PC-3 (cell line): ENCODE measurements at regions not wholly inside any gene's neighbourhood (a gene's known extent, or its start where the extent isn't known, plus 50 kb on each side); places are given as distances from the start of the nearest gene placed in this dataset.

ENCODE experiments used
- ATAC-seq: fragments of 200-7000 bp; cut with Tn5 transposase; 2 replicates; pipeline ENCODE4 v1.9.1; 2020; ENCODE audit warnings: mild to moderate bottlenecking, moderate library complexity
- BruUV-seq: library from RNA; stranded (reverse); fragments of 400-500 nt; replicated peaks from 2 replicates; lab custom pipeline; 2021; lab: Mats Ljungman, UMichigan
- CTCF ChIA-PET: fragments of 300-600 bp; sonication (Branson Sonifier 250); formaldehyde crosslinking; loops from one replicate; lab custom pipeline; 2022; ENCODE audit warnings: antibody characterized with exemption; lab: Charles Lee
- POLR2A ChIA-PET: fragments of 300-600 bp; sonication (Branson Sonifier 250); formaldehyde crosslinking; loops from one replicate; lab custom pipeline; 2022; ENCODE audit warnings: antibody characterized with exemption; ENCODE audit not compliant: unreplicated experiment; lab: Charles Lee
- DNase-seq: peaks from one replicate; pipeline ENCODE4 v3.0.0-alpha.2; 2015
- H2AFZ ChIP-seq: fragments of 300-600 bp; sonication (generic); 2 replicates; pipeline ENCODE4 v1.6.0; 2016; ENCODE audit warnings: antibody characterized with exemption, low read length
- H3F3A ChIP-seq: fragments of 300-600 bp; sonication (generic); one replicate; pipeline ENCODE4 v1.6.0; 2017; ENCODE audit warnings: antibody characterized with exemption, low read length, control low read depth, mild to moderate bottlenecking; ENCODE audit not compliant: unreplicated experiment
- H3K27ac ChIP-seq: fragments of 300-600 bp; sonication (generic); 2 replicates; pipeline ENCODE4 v1.5.1; 2016; ENCODE audit warnings: mild to moderate bottlenecking, low read length
- H3K27me3 ChIP-seq: fragments of 300-600 bp; sonication (generic); 2 replicates; pipeline ENCODE4 v1.6.1; 2016; ENCODE audit warnings: low read length, mixed read lengths
- H3K36me3 ChIP-seq: fragments of 300-600 bp; sonication (generic); 2 replicates; pipeline ENCODE4 v1.6.1; 2016; ENCODE audit warnings: low read depth, mixed run types, low read length, mixed read lengths
- H3K4me1 ChIP-seq: fragments of 300-600 bp; sonication (generic); 2 replicates; pipeline ENCODE4 v1.5.1; 2016; ENCODE audit warnings: low read length; ENCODE audit not compliant: insufficient read depth
- H3K4me2 ChIP-seq: fragments of 300-600 bp; sonication (generic); 2 replicates; pipeline ENCODE4 v1.6.0; 2016; ENCODE audit warnings: low read length
- H3K4me3 ChIP-seq: fragments of 300-600 bp; sonication (generic); 2 replicates; pipeline ENCODE4 v1.5.1; 2016; ENCODE audit warnings: mild to moderate bottlenecking, low read length, mixed read lengths
- H3K79me2 ChIP-seq: fragments of 300-600 bp; sonication (generic); 2 replicates; pipeline ENCODE4 v1.6.1; 2017; ENCODE audit warnings: low read length, mixed read lengths
- H3K9ac ChIP-seq: fragments of 300-600 bp; sonication (generic); 2 replicates; pipeline ENCODE4 v1.6.0; 2016; ENCODE audit warnings: mild to moderate bottlenecking, low read length
- H3K9me2 ChIP-seq: fragments of 300-600 bp; sonication (generic); replicated peaks from 2 replicates; pipeline ENCODE4 v1.6.1; 2016; ENCODE audit warnings: mixed run types, low read length, mixed read lengths
- H3K9me3 ChIP-seq: fragments of 300-600 bp; sonication (generic); 2 replicates; pipeline ENCODE4 v1.6.1; 2016; ENCODE audit warnings: low read length, mixed read lengths
- H4K20me1 ChIP-seq: fragments of 300-600 bp; sonication (generic); 2 replicates; pipeline ENCODE4 v1.6.1; 2016; ENCODE audit warnings: low read length, mixed read lengths
- EZH2 ChIP-seq: fragments of 300-600 bp; sonication (generic); IDR thresholded peaks from one replicate; pipeline ENCODE4 v1.6.1; 2017; ENCODE audit warnings: antibody characterized with exemption, mild to moderate bottlenecking, low read length; ENCODE audit not compliant: unreplicated experiment
- EZH2phosphoT487 ChIP-seq: fragments of 300-600 bp; sonication (generic); IDR thresholded peaks from 2 replicates; pipeline ENCODE4 v1.6.1; 2018; ENCODE audit warnings: mild to moderate bottlenecking, antibody characterized with exemption, low read length, borderline replicate concordance
- intact Hi-C: fragments of 100-400 bp; cut with micrococcal nuclease; formaldehyde crosslinking; loops from 2 replicates; pipeline ENCODE4 v1.9.0; 2023
- TF ChIP-seq, protein P1 (sequence below): fragments of 300-600 bp; sonication (generic); conservative IDR thresholded peaks from 2 replicates; pipeline ENCODE4 v1.5.1; 2017; ENCODE audit warnings: antibody characterized with exemption, low read depth, mild to moderate bottlenecking, low read length

DNA sequence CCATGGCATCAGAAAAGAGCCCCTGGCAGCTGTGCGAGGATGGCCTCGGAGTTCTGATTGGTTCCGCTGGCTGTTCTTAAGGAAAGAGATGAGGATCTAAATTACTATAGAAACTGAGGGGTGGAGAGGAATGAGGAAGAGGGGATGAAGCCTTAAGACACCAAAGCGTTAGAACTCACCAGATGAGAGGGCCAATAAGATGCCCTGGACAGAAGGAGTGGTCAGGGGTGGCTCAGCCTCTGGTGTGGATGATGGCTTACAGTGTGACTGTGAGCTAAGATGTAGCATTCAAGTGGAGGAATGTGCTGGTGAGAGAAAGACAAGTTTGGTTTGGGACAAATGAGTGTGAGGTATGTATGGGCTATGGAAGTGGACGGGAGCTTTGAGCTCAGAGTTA lies 97.8 kb downstream of the ZFP36L2 start:
- no peak overlapping the region for H3K4me2 ChIP-seq
- no peaks in the 10 kb centered on the region for H3F3A ChIP-seq
- intact Hi-C loops: no loop called here
- POLR2A ChIA-PET: no interaction called here
- H3K4me3 ChIP-seq: no peak overlapping the region
- BruUV-seq: no TSS peak
- CTCF ChIA-PET: no interaction called here
- H3K9me2 ChIP-seq: no peaks in the 10 kb centered on the region
- H3K79me2 ChIP-seq: no peaks in the 10 kb centered on the region
- H3K9ac ChIP-seq: no peak overlapping the region
- no peak for ATAC-seq
- H3K27ac ChIP-seq: no peak overlapping the region
- no peak for DNase-seq
- no peaks in the 10 kb centered on the region for H3K27me3 ChIP-seq
- H3K4me1 ChIP-seq: peaks cover 23% of the 10 kb centered on the region
- TF ChIP-seq EZH2 (no peak), EZH2phosphoT487 (no peak)
- TF ChIP-seq, protein P1, sequence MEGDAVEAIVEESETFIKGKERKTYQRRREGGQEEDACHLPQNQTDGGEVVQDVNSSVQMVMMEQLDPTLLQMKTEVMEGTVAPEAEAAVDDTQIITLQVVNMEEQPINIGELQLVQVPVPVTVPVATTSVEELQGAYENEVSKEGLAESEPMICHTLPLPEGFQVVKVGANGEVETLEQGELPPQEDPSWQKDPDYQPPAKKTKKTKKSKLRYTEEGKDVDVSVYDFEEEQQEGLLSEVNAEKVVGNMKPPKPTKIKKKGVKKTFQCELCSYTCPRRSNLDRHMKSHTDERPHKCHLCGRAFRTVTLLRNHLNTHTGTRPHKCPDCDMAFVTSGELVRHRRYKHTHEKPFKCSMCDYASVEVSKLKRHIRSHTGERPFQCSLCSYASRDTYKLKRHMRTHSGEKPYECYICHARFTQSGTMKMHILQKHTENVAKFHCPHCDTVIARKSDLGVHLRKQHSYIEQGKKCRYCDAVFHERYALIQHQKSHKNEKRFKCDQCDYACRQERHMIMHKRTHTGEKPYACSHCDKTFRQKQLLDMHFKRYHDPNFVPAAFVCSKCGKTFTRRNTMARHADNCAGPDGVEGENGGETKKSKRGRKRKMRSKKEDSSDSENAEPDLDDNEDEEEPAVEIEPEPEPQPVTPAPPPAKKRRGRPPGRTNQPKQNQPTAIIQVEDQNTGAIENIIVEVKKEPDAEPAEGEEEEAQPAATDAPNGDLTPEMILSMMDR: no peak
- H2AFZ ChIP-seq: no peak overlapping the region
- no peaks in the 10 kb centered on the region for H3K36me3 ChIP-seq
- no peaks in the 10 kb centered on the region for H4K20me1 ChIP-seq
- no peaks in the 10 kb centered on the region for H3K9me3 ChIP-seq

DNA sequence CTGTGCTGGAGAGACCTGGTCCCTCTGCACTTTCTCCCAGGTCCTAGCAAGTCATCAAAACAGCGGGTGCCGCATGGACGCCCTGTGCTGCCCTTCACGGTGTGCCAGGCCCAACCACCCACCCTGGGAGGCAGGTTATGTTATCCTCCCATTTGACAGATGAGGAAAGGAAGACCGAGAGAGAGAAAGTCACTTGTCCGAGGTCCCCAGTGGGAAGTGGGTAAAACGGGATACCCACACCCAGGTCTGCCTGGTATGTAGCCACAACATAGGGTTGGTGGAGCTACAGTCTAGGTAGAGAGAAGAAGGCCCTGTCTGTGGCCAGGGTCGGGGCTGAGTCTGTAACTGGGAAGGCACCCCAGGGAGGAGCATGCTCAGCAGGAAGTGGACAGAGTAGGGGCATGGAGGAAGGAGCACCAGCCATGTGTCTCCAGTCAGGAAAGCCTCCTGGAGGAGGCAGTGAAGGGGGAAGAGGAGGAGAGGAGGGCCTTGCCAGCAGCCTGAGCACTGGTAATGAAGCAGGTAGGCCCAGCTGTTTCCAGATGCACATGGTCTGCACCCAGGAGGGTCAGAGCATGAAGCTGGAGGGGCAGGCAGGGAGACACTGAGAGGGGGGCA lies 98.4 kb downstream of the ZFP36L2 start:
- ChIA-PET CTCF (no interaction called here), POLR2A (no interaction called here)
- no peaks in the 10 kb centered on the region for H3K36me3 ChIP-seq
- intact Hi-C loops: no loop called here
- no TSS peak for BruUV-seq
- H3F3A ChIP-seq: no peaks in the 10 kb centered on the region
- no peaks in the 10 kb centered on the region for H4K20me1 ChIP-seq
- ATAC-seq (no peak), DNase-seq (no peak)
- peaks cover 23% of the 10 kb centered on the region for H3K4me1 ChIP-seq
- no peak overlapping the region for H3K4me2 ChIP-seq
- no peaks in the 10 kb centered on the region for H3K79me2 ChIP-seq
- TF ChIP-seq EZH2 (no peak), EZH2phosphoT487 (no peak)
- TF ChIP-seq, protein P1: no peak
- H3K4me3 ChIP-seq: no peak overlapping the region
- H3K9me2 ChIP-seq: no peaks in the 10 kb centered on the region
- no peak overlapping the region for H3K27ac ChIP-seq
- no peaks in the 10 kb centered on the region for H3K9me3 ChIP-seq
- H3K9ac ChIP-seq: no peak overlapping the region
- H3K27me3 ChIP-seq: no peaks in the 10 kb centered on the region
- H2AFZ ChIP-seq: no peak overlapping the region

DNA sequence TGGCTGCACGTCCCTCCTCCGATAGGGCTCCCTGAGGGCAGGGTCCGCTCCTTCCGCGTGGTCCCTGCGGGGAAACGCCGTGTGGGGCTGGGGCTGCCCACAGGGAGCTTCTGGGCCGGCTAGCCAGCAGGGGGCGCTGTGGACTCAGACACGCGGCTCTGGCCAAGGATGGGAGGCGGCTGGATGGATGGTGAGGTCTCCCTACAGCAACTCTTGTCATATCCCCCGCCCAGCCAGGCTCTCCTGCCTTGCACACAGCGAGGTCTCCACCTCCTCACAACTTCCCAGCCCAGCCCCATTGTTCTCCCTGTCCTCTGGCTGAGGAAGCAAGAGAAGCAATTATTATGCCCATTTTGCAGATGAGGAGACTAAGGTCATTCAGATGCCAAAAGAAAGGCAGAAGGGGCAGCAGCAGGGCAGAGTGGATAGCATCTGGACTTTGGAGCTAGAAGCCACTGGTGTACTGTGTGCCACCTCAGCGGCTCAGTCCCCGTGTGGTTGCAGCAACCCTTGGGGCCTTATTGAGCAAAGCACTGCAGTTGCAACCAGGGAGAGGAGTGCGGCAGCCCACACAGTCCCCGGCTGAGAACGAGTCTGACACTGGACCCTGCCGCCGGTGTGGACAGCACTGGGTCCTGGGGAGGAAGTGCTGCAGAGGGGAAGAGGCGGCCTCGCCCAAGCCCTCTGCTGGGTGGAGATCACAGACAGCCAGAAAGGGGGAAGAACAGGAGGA lies 99.0 kb downstream of the ZFP36L2 start:
- no peaks in the 10 kb centered on the region for H3K27me3 ChIP-seq
- DNase-seq (peak; percentile 63), ATAC-seq (peak; percentile 16; the same call in 1 of the 2 replicates)
- BruUV-seq: no TSS peak
- no peaks in the 10 kb centered on the region for H3K36me3 ChIP-seq
- H3K79me2 ChIP-seq: no peaks in the 10 kb centered on the region
- no peak overlapping the region for H3K9ac ChIP-seq
- no peak overlapping the region for H2AFZ ChIP-seq
- peaks cover 23% of the 10 kb centered on the region for H3K4me1 ChIP-seq
- H3K4me3 ChIP-seq: no peak overlapping the region
- H3K9me2 ChIP-seq: no peaks in the 10 kb centered on the region
- no peaks in the 10 kb centered on the region for H3K9me3 ChIP-seq
- H3F3A ChIP-seq: no peaks in the 10 kb centered on the region
- H3K4me2 ChIP-seq: no peak overlapping the region
- no peak for TF ChIP-seq EZH2
- TF ChIP-seq, protein P1: peak; percentile 85
- CTCF ChIA-PET: no interaction called here
- no peak overlapping the region for H3K27ac ChIP-seq
- intact Hi-C loops: no loop called here
- POLR2A ChIA-PET: no interaction called here
- no peaks in the 10 kb centered on the region for H4K20me1 ChIP-seq
